ENCODE measurements at regions not wholly inside any gene's neighbourhood (a gene's known extent, or its start where the extent isn't known, plus 50 kb on each side); places are given as distances from the start of the nearest gene placed in this dataset.
A peak's percentile ranks its signal among the peaks of the same experiment; 100 is the strongest.

GRCh38 chr12:61546296-61546695 lies 713.9 kb upstream of the USP15 start:
- no peak overlapping the region for H3K4me3 ChIP-seq (ENCODE audit: low read depth, low read length)
- peak; percentile 79 for DNase-seq (ENCODE audit: low read depth)
- peak; percentile 64 for TF ChIP-seq CTCF (IDR thresholded peaks at IDR 0.05; ENCODE audit: control insufficient read depth, extremely low read depth, insufficient read depth)

- no peak for TF ChIP-seq CTCF (IDR thresholded peaks at IDR 0.05; ENCODE audit: control insufficient read depth, extremely low read depth, insufficient read depth)
- DNase-seq (ENCODE audit: low read depth), result peak; percentile 58
Measured at GRCh38 chr12:61553091-61553490, 707.1 kb upstream of the USP15 start.

GRCh38 chr12:61554268-61555008 lies 705.8 kb upstream of the USP15 start:
- no peak overlapping the region for H3K4me3 ChIP-seq (ENCODE audit: low read depth, low read length)
- DNase-seq (ENCODE audit: low read depth), result no peak
- no peak for TF ChIP-seq CTCF (IDR thresholded peaks at IDR 0.05; ENCODE audit: control insufficient read depth, extremely low read depth, insufficient read depth)

More at GRCh38 chr12:61553091-61553490, 707.1 kb upstream of the USP15 start:
- H3K4me3 ChIP-seq (ENCODE audit: low read depth, low read length), result no peak overlapping the region

- DNase-seq (ENCODE audit: low read depth), result no peak
- TF ChIP-seq CTCF (IDR thresholded peaks at IDR 0.05; ENCODE audit: control insufficient read depth, extremely low read depth, insufficient read depth), result no peak
Measured at GRCh38 chr12:61563665-61564450, 696.3 kb upstream of the USP15 start.

GRCh38 chr12:61564466-61564865 lies 695.7 kb upstream of the USP15 start:
- H3K4me3 ChIP-seq (ENCODE audit: low read depth, low read length), result no peak overlapping the region
- no peak for DNase-seq (ENCODE audit: low read depth)
- no peak for TF ChIP-seq CTCF (IDR thresholded peaks at IDR 0.05; ENCODE audit: control insufficient read depth, extremely low read depth, insufficient read depth)

More at GRCh38 chr12:61563665-61564450, 696.3 kb upstream of the USP15 start:
- no peak overlapping the region for H3K4me3 ChIP-seq (ENCODE audit: low read depth, low read length)

GRCh38 chr12:61566183-61566582 lies 694.0 kb upstream of the USP15 start:
- TF ChIP-seq CTCF (IDR thresholded peaks at IDR 0.05; ENCODE audit: control insufficient read depth, extremely low read depth, insufficient read depth), result no peak
- H3K4me3 ChIP-seq (ENCODE audit: low read depth, low read length), result no peak overlapping the region
- no peak for DNase-seq (ENCODE audit: low read depth)
